Suprapubic skin (tissue), 4 donors: ENCODE measurements at regions not wholly inside any gene's neighbourhood (a gene's known extent, or its start where the extent isn't known, plus 50 kb on each side); places are given as distances from the start of the nearest gene placed in this dataset.

Experiments
- CTCF ChIP-seq, 2 donors: fragments of 200-600 bp in 1 of 2; fragments of 450-650 bp in 1 of 2; sonication (generic) in 1 of 2; IDR thresholded peaks; one replicate each; pipeline ENCODE4 v1.5.1; 2016 to 2019; ENCODE audit warnings: antibody characterized with exemption in 2 of 2, mild to moderate bottlenecking in 1 of 2, moderate library complexity in 1 of 2
- EP300 ChIP-seq: sonication (generic); formaldehyde crosslinking; IDR thresholded peaks from one replicate; pipeline ENCODE4 v1.6.1; 2017; ENCODE audit warnings: antibody characterized with exemption
- POLR2A ChIP-seq, 2 donors: fragments of 450-650 bp; IDR thresholded peaks; one replicate each; pipeline ENCODE4 v1.6.1; 2017; ENCODE audit warnings: antibody characterized with exemption in 2 of 2, mild to moderate bottlenecking in 2 of 2, moderate library complexity in 2 of 2
- POLR2AphosphoS5 ChIP-seq, 3 donors: sonication (generic); formaldehyde crosslinking; IDR thresholded peaks; one replicate each; pipeline ENCODE4 v1.6.1; 2017; ENCODE audit warnings: antibody characterized with exemption in 3 of 3

GRCh38 chrX:46260499-46260898 is 284.7 kb downstream of the ZNF674 start:
- TF ChIP-seq CTCF (IDR thresholded peaks at IDR 0.05) (no peak), EP300 (no peak), POLR2A (IDR thresholded peaks at IDR 0.05) (no peak), POLR2AphosphoS5 (IDR thresholded peaks at IDR 0.05) (no peak)
